DMS 273 (cell line): ENCODE measurements at regions not wholly inside any gene's neighbourhood (a gene's known extent, or its start where the extent isn't known, plus 50 kb on each side); places are given as distances from the start of the nearest gene placed in this dataset.

ENCODE experiments used
- DNase-seq: peaks from one replicate; lab custom pipeline; 2025; ENCODE audit not compliant: unreplicated experiment; lab: John Stamatoyannopoulos, UW

GRCh38 chr5:8136271-8136670, 267.3 kb downstream of the MTRR start:
- DNase-seq = no peak

DNA sequence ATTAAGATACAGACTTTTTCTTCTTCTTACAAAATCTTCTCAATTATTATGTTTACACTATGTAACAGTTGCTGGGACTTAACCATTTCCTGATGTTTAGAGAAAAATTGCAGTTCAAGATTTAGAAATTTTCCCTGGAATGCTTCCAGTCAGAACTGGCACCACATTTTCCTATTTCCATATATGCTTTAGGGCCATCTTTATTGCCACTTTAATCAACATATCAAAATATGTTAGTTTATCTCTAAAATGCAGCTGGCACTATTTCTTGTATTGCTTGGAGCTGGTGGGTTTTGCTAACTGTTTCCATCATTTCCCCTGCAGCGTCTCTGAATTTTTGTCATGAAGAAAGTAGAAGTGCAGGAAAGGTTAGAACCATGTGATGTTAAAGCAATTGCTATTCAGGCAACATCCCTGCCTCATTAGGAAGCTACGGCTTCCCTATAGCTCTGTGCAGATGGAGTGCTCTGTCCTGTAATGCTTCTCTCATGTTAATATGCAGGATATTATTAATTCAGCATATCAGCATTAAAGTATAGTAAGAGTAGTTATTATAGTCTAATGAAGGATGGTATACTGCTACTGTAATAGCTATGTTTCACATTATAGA, 269.1 kb downstream of the MTRR start:
- DNase-seq = no peak

- DNase-seq = no peak
Observed at GRCh38 chr5:8138884-8139283, 269.9 kb downstream of the MTRR start.

DNA sequence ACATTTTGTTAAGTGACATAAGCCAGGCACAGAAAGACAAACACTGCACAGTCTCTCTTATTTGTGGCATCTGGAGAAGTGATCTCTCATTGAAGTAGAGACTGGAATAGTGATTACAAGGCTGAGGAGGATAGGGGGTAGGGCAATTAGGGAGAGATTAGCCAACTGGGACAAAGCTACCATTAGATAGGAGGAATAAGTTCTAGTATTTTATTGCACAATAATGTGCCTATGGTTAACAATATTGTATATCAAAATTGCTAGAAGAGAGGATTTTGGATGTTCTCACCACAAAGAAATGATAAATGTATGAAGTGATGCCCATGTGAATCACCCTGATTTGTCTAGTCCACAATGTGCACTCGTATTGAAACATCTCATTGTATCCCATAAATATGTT, 281.8 kb downstream of the MTRR start:
- DNase-seq = no peak

- no peak for DNase-seq
Observed at GRCh38 chr5:8156706-8157105, 287.8 kb downstream of the MTRR start.

- DNase-seq = no peak
Observed at GRCh38 chr5:8157320-8157822, 288.4 kb downstream of the MTRR start.

DNA sequence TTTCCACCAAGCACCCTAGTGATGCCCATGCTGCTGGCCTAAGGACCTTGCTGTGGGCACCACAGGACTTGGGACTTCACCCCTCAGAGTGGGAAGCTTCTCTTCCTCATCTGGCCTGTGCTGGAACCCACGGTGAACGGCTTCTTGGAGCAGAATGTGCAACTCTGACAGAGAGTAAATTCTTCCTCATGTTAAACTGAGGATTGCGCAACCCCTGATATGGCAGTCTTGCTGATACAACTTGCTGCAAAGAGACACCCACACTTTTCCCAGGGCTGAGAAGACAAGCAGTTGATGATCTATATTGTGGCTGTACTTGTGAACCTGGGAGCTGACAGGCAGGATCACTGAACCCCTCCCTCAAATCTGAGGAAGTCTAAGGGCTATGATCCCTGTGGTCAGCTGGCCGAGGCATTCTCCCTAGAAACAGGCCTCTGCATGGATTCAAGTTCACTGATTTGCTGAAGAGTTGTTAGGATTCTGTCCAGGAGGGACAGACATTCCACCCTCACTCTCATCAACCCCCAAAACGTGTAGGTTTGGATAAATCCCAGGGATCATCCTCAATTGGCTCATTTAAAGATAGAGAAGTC, 307.2 kb downstream of the MTRR start:
- DNase-seq = no peak

DNA sequence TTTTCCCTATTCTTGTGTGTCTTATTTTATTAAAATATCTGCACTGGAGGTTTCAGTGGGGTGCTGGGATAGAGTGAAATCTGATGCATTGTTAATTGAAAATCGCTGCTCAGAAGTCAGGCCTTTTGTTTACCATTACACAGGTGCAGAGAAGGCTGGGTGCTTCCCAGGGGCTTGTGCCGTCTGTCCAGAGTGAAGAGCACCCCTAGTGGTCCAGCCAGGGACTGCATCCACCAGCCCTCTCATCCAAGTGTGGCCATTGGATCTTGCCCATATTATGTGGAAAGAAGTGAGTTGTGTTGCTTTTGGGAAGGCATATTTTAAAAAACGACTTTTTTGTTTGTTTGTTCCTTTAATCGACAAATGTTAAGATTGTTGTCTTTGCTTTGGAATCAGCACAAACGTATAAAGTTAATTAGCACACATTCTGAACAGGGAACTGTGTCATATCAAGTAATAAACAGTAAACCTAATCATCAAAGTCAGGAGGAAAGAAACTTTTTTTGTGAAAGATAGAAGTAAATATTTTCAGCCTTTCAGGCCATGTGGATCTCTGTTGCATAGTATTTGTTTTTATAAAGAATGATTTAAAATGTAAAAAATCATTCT, 315.6 kb downstream of the MTRR start:
- peak; percentile 75 for DNase-seq

GRCh38 chr5:8185852-8186251, 316.9 kb downstream of the MTRR start:
- DNase-seq = no peak

GRCh38 chr5:8188874-8189565, 320.1 kb downstream of the MTRR start:
- no peak for DNase-seq

DNA sequence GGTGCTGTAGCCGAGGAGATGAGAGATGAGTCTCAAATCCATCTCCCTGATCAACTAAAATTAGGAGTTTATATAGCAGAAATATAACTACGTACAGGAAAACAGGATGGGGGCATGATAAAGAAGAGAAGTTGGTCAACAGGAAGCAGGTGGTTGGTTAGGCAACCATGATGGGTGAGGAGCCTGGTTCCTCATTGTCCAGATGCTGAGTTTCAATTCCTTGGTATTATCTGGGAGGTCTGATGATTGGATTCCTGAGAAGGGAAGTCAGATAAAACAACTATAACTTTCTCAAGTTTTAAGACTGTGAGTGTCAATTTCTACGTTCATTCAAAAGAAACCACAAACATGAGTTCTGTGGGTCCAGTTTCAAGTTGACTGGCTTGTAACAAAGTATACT, 323.9 kb downstream of the MTRR start:
- no peak for DNase-seq

GRCh38 chr5:8196061-8196460, 327.1 kb downstream of the MTRR start:
- DNase-seq = no peak

- DNase-seq = no peak
Observed at GRCh38 chr5:8208307-8208706, 339.4 kb downstream of the MTRR start.

DNA sequence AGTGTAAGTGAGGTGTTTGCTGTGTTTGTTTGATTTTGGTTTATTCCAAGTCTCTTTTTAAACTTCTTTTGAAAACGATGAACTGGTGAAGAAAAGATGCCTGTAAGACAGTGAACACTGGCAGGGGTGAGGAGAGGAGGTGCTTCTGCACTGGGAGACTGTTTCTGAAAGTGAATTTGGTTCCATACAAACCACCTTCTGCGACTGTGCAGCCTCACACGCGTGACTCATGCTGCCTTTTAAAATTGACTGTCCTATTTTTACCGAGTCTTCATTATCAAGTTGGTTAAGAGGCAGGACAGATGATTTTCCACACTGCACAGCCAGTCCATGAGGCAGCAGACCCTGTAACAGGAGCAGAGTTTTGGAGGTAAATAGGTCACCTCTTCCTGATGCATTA, 340.6 kb downstream of the MTRR start:
- no peak for DNase-seq

DNA sequence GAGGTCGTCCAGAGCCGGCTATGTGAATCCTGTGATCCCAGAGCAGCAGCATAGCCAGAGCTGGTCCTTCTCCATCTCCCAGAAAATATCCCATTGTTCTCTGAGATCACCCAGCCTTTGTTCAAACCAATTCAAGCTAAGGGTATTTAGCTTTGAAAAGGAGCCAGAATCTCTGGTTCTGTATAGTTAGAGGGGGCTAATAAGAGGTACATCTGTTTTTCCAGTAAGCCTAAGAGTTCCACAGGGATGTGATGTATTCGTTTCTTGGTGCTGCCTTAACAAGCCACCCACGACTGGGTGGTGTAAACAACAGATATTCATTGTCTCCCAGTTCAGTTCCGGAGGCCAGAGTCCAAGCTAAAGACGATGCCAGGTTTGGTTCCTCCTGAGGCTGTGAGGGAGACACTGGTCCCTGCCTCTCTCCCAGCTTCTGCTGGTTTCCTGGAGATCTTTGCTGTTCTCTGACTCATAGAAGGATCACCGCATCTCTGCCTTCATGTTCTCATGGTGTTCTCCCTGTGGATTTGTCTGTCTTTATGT, 344.8 kb downstream of the MTRR start:
- DNase-seq = no peak

GRCh38 chr5:8216921-8217320, 348.0 kb downstream of the MTRR start:
- DNase-seq = no peak

GRCh38 chr5:8226148-8226547, 357.2 kb downstream of the MTRR start:
- no peak for DNase-seq

- DNase-seq = no peak
Observed at GRCh38 chr5:8227112-8227511, 358.2 kb downstream of the MTRR start.

DNA sequence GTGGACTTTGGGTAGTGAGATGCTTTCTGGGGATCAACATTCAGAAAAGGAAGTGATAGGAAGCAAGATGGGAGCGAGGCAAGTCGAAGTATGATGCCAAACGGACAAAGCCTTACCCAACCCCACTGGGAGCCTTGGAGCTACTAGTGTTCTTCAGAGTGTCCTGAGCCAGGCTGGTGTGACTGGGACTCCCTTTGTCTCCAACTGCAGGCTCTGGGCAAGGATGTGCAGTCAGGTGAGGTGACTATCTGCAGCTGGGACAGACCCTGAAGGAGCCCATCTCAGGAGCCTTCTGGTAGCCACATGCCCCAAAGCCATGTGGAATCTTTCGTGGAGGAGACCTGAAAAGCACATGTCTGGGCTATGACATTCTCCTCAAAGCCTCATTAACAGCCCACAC, 360.6 kb downstream of the MTRR start:
- DNase-seq = no peak

GRCh38 chr5:8230868-8231267, 361.9 kb downstream of the MTRR start:
- DNase-seq = no peak

DNA sequence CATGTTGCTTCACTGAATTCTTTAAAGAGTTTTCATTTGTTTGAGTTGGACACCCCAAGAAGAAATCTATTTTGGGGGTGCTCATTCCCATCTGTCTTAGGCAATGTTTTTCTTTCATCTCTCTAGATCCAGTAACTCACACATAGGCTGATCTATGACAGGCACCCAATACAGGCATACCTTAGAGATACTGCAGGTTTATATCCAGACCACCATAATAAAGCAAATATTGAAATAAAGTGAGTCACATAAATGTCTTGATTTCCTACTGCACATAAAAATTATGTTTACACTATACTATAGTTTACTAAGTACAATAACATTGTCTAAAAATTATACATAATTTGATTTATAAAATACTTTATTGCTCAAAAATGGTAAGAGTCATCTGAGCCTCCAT, 364.5 kb downstream of the MTRR start:
- no peak for DNase-seq
